HCT116 (cell line): ENCODE measurements at regions not wholly inside any gene's neighbourhood (a gene's known extent, or its start where the extent isn't known, plus 50 kb on each side); places are given as distances from the start of the nearest gene placed in this dataset.

ENCODE experiments used
- ATAC-seq: fragments of 200-7000 bp; cut with Tn5 transposase; 2 replicates; pipeline ENCODE4 v1.9.1; 2020; ENCODE audit warnings: mild to moderate bottlenecking, moderate library complexity
- BruUV-seq: library from RNA; stranded (reverse); fragments of 400-500 nt; replicated peaks from 2 replicates; lab custom pipeline; 2021; lab: Mats Ljungman, UMichigan
- CTCF ChIA-PET: fragments of 300-600 bp; sonication (Branson Sonifier 250); formaldehyde crosslinking; loops from one replicate; lab custom pipeline; 2021; ENCODE audit warnings: antibody characterized with exemption; lab: Charles Lee
- POLR2A ChIA-PET: fragments of 300-600, 350-600 bp; sonication (Branson Sonifier 250); formaldehyde crosslinking; loops from one replicate; lab custom pipeline; 2021; ENCODE audit warnings: antibody characterized with exemption; lab: Charles Lee
- RAD21 ChIA-PET, 2 experiments: fragments of 300-600 bp; sonication (Branson Sonifier 250); formaldehyde crosslinking; loops; one replicate each; lab custom pipeline; 2023; ENCODE audit warnings: low total read pairs in 2 of 2; ENCODE audit not compliant: uncharacterized antibody in 2 of 2, unreplicated experiment in 2 of 2, low non-redundant PET in 1 of 2; lab: Charles Lee
- DNase-seq: peaks from one replicate; pipeline ENCODE4 v3.0.0-alpha.2; 2010; ENCODE audit warnings: low read depth, low spot score
- H2AFZ ChIP-seq: fragments of 200-600 bp; shearing (Covaris generic), sonication (generic); 2 replicates; pipeline ENCODE4 v1.6.1; 2017; ENCODE audit warnings: low read depth, mixed run types, mixed read lengths, antibody characterized with exemption, low read length; ENCODE audit not compliant: poor library complexity, severe bottlenecking
- H3K27ac ChIP-seq: 2 replicates; pipeline ENCODE4 v1.5.1; 2012; ENCODE audit warnings: low read depth, low read length
- H3K27me3 ChIP-seq: fragments of 200-600 bp; sonication (generic); 2 replicates; pipeline ENCODE4 v1.6.1; 2016; ENCODE audit warnings: mixed run types, low read length, mixed read lengths; ENCODE audit not compliant: insufficient read depth
- H3K36me3 ChIP-seq, 2 experiments: fragments of 200-500 bp in 1 of 2; fragments of 200-600 bp in 1 of 2; sonication (Bioruptor generic) in 1 of 2; sonication (generic) in 1 of 2; 2 replicates each; pipeline versions ENCODE4 v1.5.1 to v1.6.1; 2014 to 2016; ENCODE audit warnings: low read length in 2 of 2, inconsistent platforms in 1 of 2, mixed read lengths in 1 of 2, mixed run types in 1 of 2; ENCODE audit not compliant: insufficient read depth in 2 of 2, control insufficient read depth in 1 of 2
- H3K4me1 ChIP-seq, 2 experiments: fragments of 200-600 bp in 1 of 2; sonication (generic) in 1 of 2; 2 replicates each; pipeline versions ENCODE4 v1.5.1 to v1.6.1; 2012 to 2017; ENCODE audit warnings: low read length in 2 of 2, inconsistent platforms in 1 of 2, mild to moderate bottlenecking in 1 of 2, mixed read lengths in 1 of 2, mixed run types in 1 of 2, moderate library complexity in 1 of 2; ENCODE audit not compliant: insufficient read depth in 2 of 2, control insufficient read depth in 1 of 2
- H3K4me2 ChIP-seq: fragments of 200-600 bp; sonication (generic); 2 replicates; pipeline ENCODE4 v1.6.1; 2017; ENCODE audit warnings: mixed run types, low read length, mixed read lengths
- H3K4me3 ChIP-seq, 2 experiments: fragments of 200-600 bp in 1 of 2; sonication (generic) in 1 of 2; replicated peaks in 1 of 2; 2 replicates each; pipeline ENCODE4 v1.5.1; 2011 to 2016; ENCODE audit warnings: low read length in 2 of 2, control low read depth in 1 of 2, low read depth in 1 of 2, mild to moderate bottlenecking in 1 of 2, mixed read lengths in 1 of 2, mixed run types in 1 of 2
- H3K79me2 ChIP-seq: fragments of 200-600 bp; sonication (generic); 2 replicates; pipeline ENCODE4 v1.6.1; 2017; ENCODE audit warnings: mild to moderate bottlenecking, mixed run types, low read length, moderate library complexity, mixed read lengths; ENCODE audit not compliant: insufficient read depth
- H3K9ac ChIP-seq: fragments of 200-600 bp; sonication (generic); 2 replicates; pipeline ENCODE4 v1.6.1; 2016; ENCODE audit warnings: low read length, mixed read lengths
- H3K9me2 ChIP-seq: fragments of 200-600 bp; sonication (generic), shearing (Covaris generic); 2 replicates; pipeline ENCODE4 v1.6.1; 2017; ENCODE audit warnings: mixed run types, mild to moderate bottlenecking, moderate library complexity; ENCODE audit not compliant: insufficient read depth
- H3K9me3 ChIP-seq, 2 experiments: fragments of 200-500 bp in 1 of 2; fragments of 200-600 bp in 1 of 2; sonication (Bioruptor generic) in 1 of 2; sonication (generic) in 1 of 2; 2 replicates each; pipeline ENCODE4 v1.6.1; 2014 to 2017; ENCODE audit warnings: low read length in 2 of 2, mixed read lengths in 2 of 2, inconsistent platforms in 1 of 2, low read depth in 1 of 2, mild to moderate bottlenecking in 1 of 2, mixed run types in 1 of 2, moderate library complexity in 1 of 2; ENCODE audit not compliant: control insufficient read depth in 1 of 2, insufficient read depth in 1 of 2
- H4K20me1 ChIP-seq: fragments of 200-600 bp; sonication (generic), shearing (Covaris generic); 2 replicates; pipeline ENCODE4 v1.6.1; 2017; ENCODE audit warnings: mixed run types, mild to moderate bottlenecking, moderate library complexity; ENCODE audit not compliant: insufficient read depth
- ATF3 ChIP-seq: IDR thresholded peaks from 2 replicates; pipeline ENCODE4 v1.6.1; 2012
- CBX3 ChIP-seq: IDR thresholded peaks from 2 replicates; pipeline ENCODE4 v1.6.1; 2012; ENCODE audit warnings: low read depth
- CEBPB ChIP-seq: IDR thresholded peaks from 2 replicates; pipeline ENCODE4 v1.6.1; 2012; ENCODE audit warnings: low read depth
- CTCF ChIP-seq, 3 experiments: fragments of 200-600 bp in 1 of 3; sonication (generic) in 1 of 3; IDR thresholded peaks in 2 of 3; conservative IDR thresholded peaks in 1 of 3; 2 replicates each; pipeline ENCODE4 v1.5.1; 2012 to 2017; ENCODE audit warnings: low read depth in 2 of 3, low read length in 2 of 3, antibody characterized with exemption in 1 of 3, borderline replicate concordance in 1 of 3, control low read depth in 1 of 3, mild to moderate bottlenecking in 1 of 3, mixed read lengths in 1 of 3, mixed run types in 1 of 3, moderate library complexity in 1 of 3; ENCODE audit not compliant: insufficient read depth in 1 of 3
- EGR1 ChIP-seq: IDR thresholded peaks from 2 replicates; pipeline ENCODE4 v1.6.1; 2012; ENCODE audit warnings: low read depth
- ELF1 ChIP-seq: IDR thresholded peaks from 2 replicates; pipeline ENCODE4 v1.6.1; 2012; ENCODE audit warnings: low read depth, borderline replicate concordance
- EZH2 ChIP-seq: fragments of 200-600 bp; sonication (generic); IDR thresholded peaks from 2 replicates; pipeline ENCODE4 v1.6.1; 2017; ENCODE audit warnings: antibody characterized with exemption, mixed run types
- JUND ChIP-seq: IDR thresholded peaks from 2 replicates; pipeline ENCODE4 v1.6.1; 2012
- POLR2A ChIP-seq: IDR thresholded peaks from 2 replicates; pipeline ENCODE4 v1.7.0; 2011; ENCODE audit warnings: borderline replicate concordance; ENCODE audit not compliant: insufficient read depth, insufficient read length; ENCODE audit errors: extremely low read depth
- POLR2AphosphoS5 ChIP-seq: IDR thresholded peaks from 2 replicates; pipeline ENCODE4 v1.6.1; 2011; ENCODE audit warnings: mild to moderate bottlenecking, low read depth, low read length, moderate library complexity
- REST ChIP-seq: IDR thresholded peaks from 2 replicates; pipeline ENCODE4 v1.6.1; 2012; ENCODE audit warnings: low read depth
- SIN3A ChIP-seq: IDR thresholded peaks from 2 replicates; pipeline ENCODE4 v1.6.1; 2012; ENCODE audit warnings: low read depth
- SRF ChIP-seq: IDR thresholded peaks from 2 replicates; pipeline ENCODE4 v1.6.1; 2012; ENCODE audit warnings: low read depth
- TCF7L2 ChIP-seq: IDR thresholded peaks from 2 replicates; pipeline ENCODE4 v1.7.0; 2011; ENCODE audit warnings: borderline replicate concordance, inconsistent platforms; ENCODE audit not compliant: insufficient read depth, insufficient read length; ENCODE audit errors: extremely low read depth
- ZBTB33 ChIP-seq: IDR thresholded peaks from 2 replicates; pipeline ENCODE4 v1.6.1; 2011; ENCODE audit warnings: mild to moderate bottlenecking, low read length, moderate library complexity; ENCODE audit not compliant: insufficient replicate concordance; ENCODE audit errors: extremely low read depth
- ZNF274 ChIP-seq: fragments of 200-500 bp; sonication (Bioruptor generic); IDR thresholded peaks from 2 replicates; pipeline ENCODE4 v1.6.1; 2014; ENCODE audit warnings: mild to moderate bottlenecking, low read depth, low read length, inconsistent platforms
- intact Hi-C: fragments of 100-400 bp; cut with micrococcal nuclease; formaldehyde crosslinking; loops from 2 replicates; pipeline ENCODE4 v1.10.0; 2022

GRCh38 chr2:53381271-53381670, 386.3 kb upstream of the CHAC2 start:
- Histone ChIP-seq H3K4me1 (no peaks in the 10 kb centered on the region), H4K20me1 (no peaks in the 10 kb centered on the region), H3K9me2 (no peaks in the 10 kb centered on the region), H3K36me3 (no peaks in the 10 kb centered on the region), H3K9me3 (no peaks in the 10 kb centered on the region), H2AFZ (no peak overlapping the region), H3K79me2 (no peaks in the 10 kb centered on the region), H3K4me2 (no peak overlapping the region), H3K9ac (no peak overlapping the region), H3K27ac (no peak overlapping the region), H3K4me3 (no peak overlapping the region), H3K27me3 (no peaks in the 10 kb centered on the region)
- POLR2A ChIA-PET = no interaction called here
- RAD21 ChIA-PET = no interaction called here
- DNase-seq (no peak), ATAC-seq (no peak)
- TF ChIP-seq CBX3 = no peak
- TF ChIP-seq ZBTB33 = no peak
- no peak for TF ChIP-seq REST
- no peak for TF ChIP-seq TCF7L2
- TF ChIP-seq EZH2 = no peak
- TF ChIP-seq SIN3A = no peak
- TF ChIP-seq POLR2AphosphoS5 = no peak
- TF ChIP-seq ELF1 = no peak
- TF ChIP-seq POLR2A = no peak
- TF ChIP-seq ATF3 = no peak
- no peak for TF ChIP-seq EGR1
- TF ChIP-seq ZNF274 = no peak
- TF ChIP-seq CEBPB = no peak
- no peak for TF ChIP-seq CTCF (IDR thresholded peaks at IDR 0.05 in 2 of 3, conservative IDR thresholded peaks at IDR 0.05 in 1 of 3; ENCODE audit: borderline replicate concordance in 1 of 3, insufficient read depth in 1 of 3, low read depth in 2 of 3, low read length in 2 of 3)
- no peak for TF ChIP-seq JUND
- no peak for TF ChIP-seq SRF
- intact Hi-C loops = no loop called here
- BruUV-seq = no TSS peak
- CTCF ChIA-PET = no interaction called here
